DMS153 (cell line): ENCODE measurements at regions not wholly inside any gene's neighbourhood (a gene's known extent, or its start where the extent isn't known, plus 50 kb on each side); places are given as distances from the start of the nearest gene placed in this dataset.
A peak's percentile ranks its signal among the peaks of the same experiment; 100 is the strongest.
"Not testable (repeated sequence)": the region's sequence is repeated elsewhere in the genome, so short reads cannot be mapped to it uniquely, and the experiment has no call there.

Source experiments
- DNase-seq: peaks from one replicate; lab custom pipeline; 2025; lab: John Stamatoyannopoulos, UW

GRCh38 chr15:38002883-38003477 lies 68.5 kb downstream of the TMCO5A start:
- DNase-seq: peak; percentile 3

- DNase-seq: no peak
Observed at GRCh38 chr15:38004218-38004861, 69.9 kb downstream of the TMCO5A start.

DNA sequence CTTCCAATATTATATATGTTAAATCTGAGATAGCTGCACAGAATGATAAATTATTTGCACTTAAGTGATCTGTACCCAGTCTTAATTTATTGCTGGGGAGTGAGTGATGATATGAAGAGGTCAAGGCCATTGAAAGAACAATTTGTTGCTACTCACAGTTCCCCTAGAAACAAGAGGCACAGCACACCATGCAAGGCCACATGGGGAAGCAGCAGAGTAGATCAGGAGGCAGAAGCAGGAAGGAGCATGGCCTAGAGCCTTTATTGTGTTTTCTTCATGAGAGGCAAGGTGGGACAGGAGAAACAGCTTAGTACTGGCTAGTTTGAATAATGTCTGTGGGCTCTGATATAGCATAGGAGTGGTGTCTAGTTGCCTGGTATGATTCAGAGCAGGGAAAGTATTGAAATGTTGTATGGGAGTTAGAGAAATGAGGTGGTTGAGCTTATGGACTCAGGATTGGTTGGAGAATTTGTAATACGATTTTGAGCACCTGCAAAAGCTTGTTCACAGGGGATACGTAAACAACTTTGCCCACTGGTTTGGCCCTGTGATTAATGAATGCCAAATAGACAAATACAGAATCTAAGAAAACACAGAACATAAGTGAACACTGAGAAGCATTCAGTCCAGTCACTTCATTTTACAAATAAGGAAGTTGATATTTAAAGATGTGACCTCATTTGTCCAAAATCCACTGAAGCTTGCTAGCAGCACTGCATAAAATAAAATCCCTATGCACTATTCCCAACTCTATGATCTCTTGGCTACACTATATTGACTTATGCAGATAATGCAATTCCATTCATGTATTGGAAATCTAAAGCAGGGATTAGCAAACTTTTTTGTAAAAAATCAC lies 71.7 kb downstream of the TMCO5A start:
- no peak for DNase-seq

- no peak for DNase-seq
Observed at GRCh38 chr15:38010395-38010794, 76.0 kb downstream of the TMCO5A start.

DNA sequence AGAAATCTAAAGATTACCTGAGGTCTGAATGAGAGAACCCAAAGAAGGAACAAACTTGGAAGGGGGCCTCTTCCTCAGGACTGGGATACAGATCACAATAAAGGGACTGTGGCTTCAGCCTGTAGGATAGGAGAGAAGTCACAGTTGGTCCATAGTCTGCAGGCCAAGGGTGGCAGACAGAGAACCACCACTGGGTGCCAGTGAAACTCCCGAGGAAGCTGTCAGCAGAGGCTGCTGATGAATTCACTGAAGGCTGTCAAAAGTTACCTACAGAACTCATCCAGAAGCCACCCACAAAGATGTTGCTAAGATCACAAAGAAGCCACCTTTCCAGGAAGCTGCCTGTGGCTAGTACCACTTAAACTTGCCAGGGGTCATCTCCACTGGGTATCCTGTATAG lies 78.5 kb downstream of the TMCO5A start:
- no peak for DNase-seq

DNA sequence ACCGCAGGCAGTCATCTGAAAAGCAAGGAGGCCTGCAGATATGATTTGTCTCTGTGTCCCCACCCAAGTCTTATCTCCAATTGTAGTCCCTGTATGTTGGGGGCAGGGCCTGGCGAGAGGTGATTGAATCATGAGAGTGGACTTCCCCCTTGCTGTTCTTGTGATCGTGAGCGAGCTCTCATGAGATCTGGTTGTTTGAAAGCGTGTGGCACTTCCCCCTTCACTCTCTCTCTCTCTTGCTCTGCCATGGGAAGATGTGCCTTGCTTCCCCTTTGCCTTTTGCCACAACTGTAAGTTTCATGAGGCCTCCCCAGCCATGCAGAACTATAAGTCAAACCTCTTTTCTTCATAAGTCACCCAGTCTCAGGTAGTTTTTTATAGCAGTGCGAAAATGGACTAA lies 83.3 kb downstream of the TMCO5A start:
- no peak for DNase-seq

DNA sequence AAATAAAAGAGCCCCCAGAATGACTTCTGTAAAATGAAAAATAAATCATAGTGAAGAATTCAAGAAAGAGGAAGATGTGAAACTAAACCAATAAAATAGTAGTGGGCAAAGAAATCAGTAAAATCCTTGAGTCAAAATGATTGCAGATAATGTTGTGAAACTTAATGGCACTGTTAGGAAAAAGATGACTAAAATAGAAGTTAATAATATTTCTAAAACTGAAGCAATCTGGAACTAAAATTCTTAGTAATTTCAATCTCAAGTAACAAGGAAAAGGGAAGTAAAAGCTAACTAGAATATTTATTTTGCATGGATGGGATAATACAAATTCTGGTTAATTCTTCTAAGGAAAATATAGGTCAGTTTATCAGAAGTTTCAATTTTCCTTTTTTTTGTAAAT lies 84.6 kb downstream of the TMCO5A start:
- DNase-seq: no peak

- DNase-seq: no peak
Observed at GRCh38 chr15:38021259-38021658, 86.8 kb downstream of the TMCO5A start.

DNA sequence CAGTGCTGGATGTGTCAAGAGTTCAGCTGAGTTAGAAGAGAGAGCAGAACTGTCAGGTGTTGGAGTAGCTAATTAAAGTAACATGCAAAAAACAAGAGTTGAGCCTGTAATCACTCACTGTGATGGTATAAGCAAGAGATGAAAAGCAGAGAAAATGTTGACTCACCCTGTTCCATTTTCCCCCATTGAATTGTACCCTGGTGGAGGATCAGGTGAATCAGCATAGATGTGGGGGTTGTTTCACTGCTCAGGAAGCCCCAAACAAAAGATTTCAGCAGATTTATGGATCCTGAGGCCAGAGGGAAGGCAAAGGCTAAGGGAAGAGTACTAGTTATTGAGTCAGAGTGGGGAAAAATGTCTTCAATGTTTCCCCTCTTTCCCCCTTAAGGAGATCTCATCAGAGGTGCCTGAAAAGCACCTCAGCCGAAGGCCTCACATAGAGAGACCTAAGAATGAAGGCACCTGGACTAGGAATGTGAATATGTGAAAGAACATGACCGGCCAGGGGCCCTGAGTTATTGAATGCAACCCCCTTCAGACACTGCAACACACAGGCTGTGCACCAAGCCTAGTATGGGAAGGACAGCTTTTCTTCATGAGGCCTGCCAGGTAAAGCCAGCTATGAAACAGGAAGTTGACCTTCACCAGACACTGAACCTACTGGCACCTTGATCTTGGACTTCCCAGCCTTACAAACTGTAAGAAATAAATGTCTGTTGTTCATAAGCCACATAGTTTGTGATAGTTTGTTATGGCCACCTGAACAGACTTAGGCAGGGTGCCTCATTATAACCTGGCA lies 90.1 kb downstream of the TMCO5A start:
- DNase-seq: no peak

- not testable (repeated sequence) for DNase-seq
Observed at GRCh38 chr15:38025656-38026055, 91.2 kb downstream of the TMCO5A start.

DNA sequence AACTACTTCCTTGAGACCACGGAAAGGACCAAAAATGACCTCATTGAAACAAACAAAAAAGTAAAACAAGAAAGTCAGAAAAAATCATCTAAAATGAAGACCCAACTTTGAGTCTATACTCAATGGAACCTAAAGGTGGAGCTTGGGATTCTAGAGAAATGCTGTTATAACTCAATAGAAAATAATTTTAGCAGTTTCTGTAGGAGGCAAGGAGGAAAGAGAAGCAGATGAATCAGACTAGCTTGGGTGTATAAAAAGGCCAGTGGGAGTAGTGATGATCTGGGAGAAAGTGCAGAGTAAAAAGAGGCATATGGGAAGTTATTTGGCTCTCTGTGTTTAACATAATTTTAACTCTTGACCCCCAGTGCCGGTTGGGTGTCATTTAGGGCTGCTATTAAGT lies 94.4 kb downstream of the TMCO5A start:
- DNase-seq: no peak

GRCh38 chr15:38029736-38030135 lies 95.3 kb downstream of the TMCO5A start:
- DNase-seq: no peak

GRCh38 chr15:38030609-38031008 lies 96.2 kb downstream of the TMCO5A start:
- DNase-seq: no peak

DNA sequence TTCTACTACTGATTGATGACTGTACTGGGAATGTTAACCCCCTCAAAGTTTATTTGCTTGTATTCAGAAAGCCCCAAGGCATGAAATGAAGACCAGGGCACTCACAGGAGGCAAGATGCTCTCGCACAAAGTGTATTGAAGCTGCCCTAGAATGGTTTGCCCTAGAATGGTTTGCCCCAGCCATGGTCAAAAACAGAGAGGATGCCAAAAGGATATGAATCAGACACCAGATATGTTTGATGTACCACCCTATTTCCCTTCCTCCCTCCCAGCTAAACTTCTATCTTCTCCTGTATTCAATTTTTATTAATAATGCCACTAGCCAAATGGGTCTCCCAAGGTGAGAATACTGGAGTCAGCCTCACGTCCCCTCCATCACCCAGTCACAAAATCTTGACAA lies 101.3 kb downstream of the TMCO5A start:
- DNase-seq: no peak

DNA sequence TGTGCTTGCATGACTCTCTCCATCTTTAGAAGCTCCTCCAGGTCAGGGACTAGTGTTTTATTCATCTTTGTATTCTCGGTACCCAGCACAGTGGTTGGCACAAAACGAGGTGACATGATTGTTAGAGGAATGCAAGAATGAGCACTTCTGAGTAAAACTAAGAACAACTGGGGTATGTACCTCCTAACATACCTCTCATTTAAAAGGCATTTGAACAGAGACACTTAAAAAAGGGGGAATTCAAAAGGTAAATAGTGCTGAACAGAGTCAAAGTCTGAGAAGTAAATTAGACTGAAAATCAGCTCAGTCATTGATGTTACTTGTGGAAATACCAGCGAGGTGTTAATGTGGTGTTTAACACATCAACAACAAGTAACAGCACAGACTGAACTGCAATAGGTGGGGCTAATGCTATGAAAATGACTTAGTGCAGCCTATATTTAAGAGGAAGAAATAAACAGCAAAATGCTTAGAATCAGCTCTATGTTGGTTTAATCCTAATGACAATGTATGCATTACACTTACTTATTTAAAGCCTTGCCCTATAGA lies 102.4 kb downstream of the TMCO5A start:
- DNase-seq: no peak

DNA sequence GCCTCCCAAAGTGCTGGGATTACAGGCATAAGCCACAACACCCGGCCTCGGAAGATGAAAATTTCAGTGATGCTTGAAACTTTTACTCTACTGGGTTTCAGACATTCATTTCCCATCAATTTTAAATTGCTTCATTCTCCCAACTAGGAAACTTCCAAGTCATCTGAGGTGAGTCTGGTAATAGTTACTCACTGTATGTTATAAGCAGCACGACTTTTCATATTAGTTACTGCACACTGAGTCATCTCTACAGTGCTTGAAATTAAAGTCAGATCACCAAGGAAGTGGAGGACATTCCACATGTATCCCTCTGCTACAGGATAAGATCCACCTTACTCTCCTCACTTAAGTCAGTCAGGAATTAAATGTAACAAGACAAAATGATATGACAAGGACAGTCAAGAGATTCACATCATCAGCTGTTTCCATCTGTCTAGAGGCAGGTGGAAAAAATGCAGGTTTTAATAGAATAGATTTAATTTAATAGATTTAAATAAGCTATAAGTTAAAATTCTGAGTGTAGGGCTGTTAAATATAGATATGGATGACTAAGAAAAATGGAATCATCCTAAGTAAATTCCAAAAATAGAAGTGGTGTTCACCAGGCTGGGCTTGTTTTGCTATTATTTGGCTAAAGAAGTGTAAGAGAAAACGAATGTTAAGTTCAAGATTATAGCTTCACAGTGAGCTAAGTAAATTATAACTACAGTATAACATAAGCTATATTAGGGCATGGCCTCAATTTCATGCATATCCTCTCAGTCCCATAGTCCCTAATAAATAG lies 104.4 kb downstream of the TMCO5A start:
- no peak for DNase-seq

DNA sequence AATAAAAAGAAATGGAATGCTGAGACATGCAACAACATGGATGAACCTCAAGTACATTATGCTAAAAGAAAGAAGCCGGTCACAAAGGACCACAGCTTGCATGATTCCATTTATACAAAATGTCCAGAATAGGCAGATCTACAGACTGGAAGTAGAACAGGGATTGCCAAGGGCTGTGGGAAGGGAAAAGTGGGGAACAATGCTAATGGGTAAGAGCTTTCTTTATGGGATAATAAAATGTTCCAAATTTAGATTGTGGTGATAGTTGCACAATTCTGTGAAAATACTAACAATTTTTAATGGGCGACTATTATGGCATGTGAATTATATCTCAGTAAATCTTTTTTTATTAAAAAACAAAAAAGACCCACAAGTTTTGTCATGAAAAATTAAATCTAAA lies 106.2 kb downstream of the TMCO5A start:
- DNase-seq: no peak

GRCh38 chr15:38041576-38041975 lies 107.1 kb downstream of the TMCO5A start:
- DNase-seq: no peak

DNA sequence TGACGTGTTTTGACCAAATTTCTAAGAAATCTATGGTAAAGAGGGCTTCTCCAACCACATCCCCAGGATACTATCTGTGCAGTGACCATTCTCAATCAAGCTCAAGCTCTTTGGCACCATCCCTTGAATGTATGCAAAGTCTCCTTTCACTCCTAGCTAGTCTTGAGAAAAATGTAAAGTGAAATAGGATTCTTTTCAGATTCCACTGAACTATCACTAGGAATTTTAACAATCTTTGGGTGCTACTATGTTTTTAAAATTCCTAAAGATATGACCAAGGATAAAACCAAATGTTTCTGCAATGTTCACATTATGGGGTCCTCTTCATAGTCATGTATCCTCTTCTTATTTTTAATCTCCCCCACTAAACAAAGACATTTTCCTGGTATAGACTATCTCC lies 107.8 kb downstream of the TMCO5A start:
- no peak for DNase-seq

DNA sequence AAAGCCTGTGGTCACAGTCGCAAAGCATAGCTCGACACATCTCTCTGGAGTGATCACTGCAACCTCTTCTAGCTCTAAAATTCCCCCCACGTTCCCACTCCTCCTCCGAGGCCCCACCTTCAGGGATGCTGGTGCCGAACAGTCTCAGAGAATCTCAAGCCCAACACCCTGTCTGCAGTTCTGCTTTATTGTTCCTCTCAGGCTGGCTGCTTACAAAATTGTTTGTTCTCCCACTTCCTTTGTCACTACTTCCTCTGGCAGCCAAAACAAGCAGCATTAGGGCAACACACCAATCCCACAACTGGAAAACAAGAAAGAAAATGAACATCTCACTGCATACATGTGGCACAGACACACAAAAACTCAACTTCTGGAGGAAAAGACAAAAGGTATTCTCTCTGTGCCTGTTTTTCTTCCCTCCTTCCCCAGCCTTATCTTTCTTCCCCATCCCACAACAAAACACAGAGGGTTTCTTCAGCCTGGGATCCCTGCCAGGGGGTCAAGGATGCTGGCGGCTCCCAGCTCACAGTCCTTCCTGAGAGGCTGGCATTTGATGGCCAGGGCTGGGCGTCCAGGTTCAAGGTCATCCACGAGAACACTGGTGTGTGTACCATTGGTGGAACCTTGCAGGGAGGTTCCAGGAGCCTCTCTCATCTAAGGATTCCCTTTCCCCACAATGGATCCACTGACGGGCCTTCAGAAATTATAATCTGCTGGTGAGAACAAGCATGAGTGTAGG lies 108.4 kb downstream of the TMCO5A start:
- no peak for DNase-seq
